Activated B cell treated with CpG ODN at 0.5 μM for 24 hours (primary cell): ENCODE measurements at regions not wholly inside any gene's neighbourhood (a gene's known extent, or its start where the extent isn't known, plus 50 kb on each side); places are given as distances from the start of the nearest gene placed in this dataset.

ENCODE experiments used
- ATAC-seq: fragments of 200-7000 bp; cut with Tn5 transposase; one replicate; pipeline ENCODE4 v1.10.0; 2021; ENCODE audit warnings: low read depth, mild to moderate bottlenecking, moderate library complexity
- CTCF ChIA-PET: fragments of 350-600 bp; sonication (Branson Sonifier 250); formaldehyde crosslinking; loops from one replicate; lab custom pipeline; 2021; ENCODE audit warnings: antibody characterized with exemption; lab: Charles Lee
- POLR2A ChIA-PET: fragments of 350-600 bp; sonication (Branson Sonifier 250); formaldehyde crosslinking; loops from one replicate; lab custom pipeline; 2021; ENCODE audit warnings: antibody characterized with exemption; lab: Charles Lee
- DNase-seq: peaks from one replicate; pipeline ENCODE4 v3.0.0; 2022
- H3K27ac Mint-ChIP-seq: one replicate; pipeline ENCODE4 v1.8.0; 2020; ENCODE audit warnings: mixed read lengths
- H3K27me3 Mint-ChIP-seq: one replicate; pipeline ENCODE4 v1.8.0; 2021; ENCODE audit warnings: mixed read lengths
- H3K36me3 Mint-ChIP-seq: one replicate; pipeline ENCODE4 v1.8.0; 2021; ENCODE audit warnings: low read depth, mixed read lengths
- H3K4me1 Mint-ChIP-seq: one replicate; pipeline ENCODE4 v1.8.0; 2021; ENCODE audit warnings: mixed read lengths
- H3K4me3 Mint-ChIP-seq: one replicate; pipeline ENCODE4 v1.8.0; 2020; ENCODE audit warnings: mild to moderate bottlenecking, mixed read lengths
- H3K9me3 Mint-ChIP-seq: one replicate; pipeline ENCODE4 v1.8.0; 2020; ENCODE audit warnings: mixed read lengths
- intact Hi-C: fragments of 100-400 bp; cut with micrococcal nuclease; formaldehyde crosslinking; loops from one replicate; pipeline ENCODE4 v1.15.1; 2024
- TF ChIP-seq, protein P1 (sequence below): fragments of 200-600 bp; IDR thresholded peaks from one replicate; pipeline ENCODE4 v1.8.0; 2022; ENCODE audit warnings: antibody characterized with exemption, mild to moderate bottlenecking

DNA sequence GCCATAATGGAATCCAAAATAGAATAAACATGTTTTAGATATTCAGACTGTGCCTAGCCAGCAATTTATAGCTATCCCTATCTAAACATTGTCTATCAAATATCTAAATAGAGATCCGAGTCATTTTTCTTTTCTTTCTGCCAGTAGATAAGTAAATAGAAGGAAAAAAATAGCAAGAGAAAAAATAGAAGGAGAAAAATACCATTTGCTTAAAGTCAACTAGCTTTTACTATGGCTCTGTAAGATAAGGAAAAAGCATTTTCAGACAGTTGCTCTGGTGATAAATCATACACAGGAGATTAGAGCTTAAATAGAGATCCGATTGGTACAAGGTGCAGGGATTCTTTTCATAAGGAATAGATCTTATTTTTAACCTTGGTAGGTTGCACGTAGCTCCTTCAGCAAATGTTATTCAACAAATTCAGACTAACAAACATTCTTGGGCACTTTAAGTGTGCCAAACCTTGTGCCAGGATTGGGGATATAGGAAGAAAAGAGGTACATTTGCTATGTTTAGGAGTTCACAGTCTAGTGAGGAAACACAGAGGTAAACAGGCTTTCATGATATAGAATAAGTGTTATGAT, 70.1 kb upstream of the CCDC190 start:
- Mint-ChIP-seq H3K27ac (no peak overlapping the region), H3K27me3 (no peaks in the 10 kb centered on the region), H3K4me3 (no peak overlapping the region), H3K36me3 (no peaks in the 10 kb centered on the region), H3K4me1 (no peaks in the 10 kb centered on the region), H3K9me3 (no peaks in the 10 kb centered on the region)
- ATAC-seq (no peak), DNase-seq (no peak)
- intact Hi-C loops: no loop called here
- TF ChIP-seq, protein P1, sequence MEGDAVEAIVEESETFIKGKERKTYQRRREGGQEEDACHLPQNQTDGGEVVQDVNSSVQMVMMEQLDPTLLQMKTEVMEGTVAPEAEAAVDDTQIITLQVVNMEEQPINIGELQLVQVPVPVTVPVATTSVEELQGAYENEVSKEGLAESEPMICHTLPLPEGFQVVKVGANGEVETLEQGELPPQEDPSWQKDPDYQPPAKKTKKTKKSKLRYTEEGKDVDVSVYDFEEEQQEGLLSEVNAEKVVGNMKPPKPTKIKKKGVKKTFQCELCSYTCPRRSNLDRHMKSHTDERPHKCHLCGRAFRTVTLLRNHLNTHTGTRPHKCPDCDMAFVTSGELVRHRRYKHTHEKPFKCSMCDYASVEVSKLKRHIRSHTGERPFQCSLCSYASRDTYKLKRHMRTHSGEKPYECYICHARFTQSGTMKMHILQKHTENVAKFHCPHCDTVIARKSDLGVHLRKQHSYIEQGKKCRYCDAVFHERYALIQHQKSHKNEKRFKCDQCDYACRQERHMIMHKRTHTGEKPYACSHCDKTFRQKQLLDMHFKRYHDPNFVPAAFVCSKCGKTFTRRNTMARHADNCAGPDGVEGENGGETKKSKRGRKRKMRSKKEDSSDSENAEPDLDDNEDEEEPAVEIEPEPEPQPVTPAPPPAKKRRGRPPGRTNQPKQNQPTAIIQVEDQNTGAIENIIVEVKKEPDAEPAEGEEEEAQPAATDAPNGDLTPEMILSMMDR: no peak
- CTCF ChIA-PET: no interaction called here
- POLR2A ChIA-PET: no interaction called here

DNA sequence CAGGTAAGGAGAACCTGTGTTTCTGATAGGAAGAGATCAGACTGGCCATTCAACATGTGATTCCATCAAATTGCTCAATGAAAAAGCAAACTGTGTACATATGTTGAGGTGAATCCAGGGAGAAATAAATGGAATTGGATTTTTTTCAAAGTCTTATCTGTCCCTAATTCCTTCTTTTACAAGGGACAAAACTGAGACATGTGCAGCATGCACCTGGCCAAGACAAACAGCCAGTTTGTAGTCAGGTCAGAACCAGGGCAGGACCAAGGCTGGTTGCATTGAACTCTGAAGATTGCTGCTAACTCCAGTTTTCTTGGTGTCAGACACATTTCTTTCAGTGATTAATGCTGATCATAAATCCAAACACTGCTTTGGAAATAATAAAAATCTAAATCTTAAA, 69.6 kb upstream of the CCDC190 start:
- ChIA-PET POLR2A (no interaction called here), CTCF (no interaction called here)
- intact Hi-C loops: no loop called here
- Mint-ChIP-seq H3K4me1 (no peaks in the 10 kb centered on the region), H3K36me3 (no peaks in the 10 kb centered on the region), H3K27me3 (peaks cover 2% of the 10 kb centered on the region), H3K4me3 (no peak overlapping the region), H3K9me3 (no peaks in the 10 kb centered on the region), H3K27ac (no peak overlapping the region)
- ATAC-seq (no peak), DNase-seq (no peak)
- TF ChIP-seq, protein P1: no peak

DNA sequence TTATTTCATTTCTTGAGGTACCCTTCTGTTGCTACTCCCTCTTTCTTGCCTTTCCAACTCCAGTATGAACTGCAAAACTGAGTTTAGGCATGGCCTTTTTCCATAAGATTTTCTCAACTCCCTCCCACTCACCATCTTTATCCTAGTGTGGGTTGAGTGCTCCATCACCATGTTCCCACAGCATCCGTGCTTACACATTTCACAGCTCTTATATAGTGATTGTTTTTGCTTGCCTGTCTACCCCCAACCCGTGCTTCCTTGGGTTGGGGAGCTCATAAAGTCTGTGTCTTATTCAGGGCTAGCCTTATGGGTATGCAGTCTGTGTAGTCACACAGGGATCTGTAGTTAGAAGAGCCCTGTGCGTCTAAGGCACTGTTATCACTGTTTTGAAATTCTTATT, 68.2 kb upstream of the CCDC190 start:
- H3K4me3 Mint-ChIP-seq: no peak overlapping the region
- intact Hi-C loops: no loop called here
- H3K27ac Mint-ChIP-seq: no peak overlapping the region
- H3K9me3 Mint-ChIP-seq: no peaks in the 10 kb centered on the region
- CTCF ChIA-PET: no interaction called here
- no peak for DNase-seq
- POLR2A ChIA-PET: no interaction called here
- no peaks in the 10 kb centered on the region for H3K36me3 Mint-ChIP-seq
- no peaks in the 10 kb centered on the region for H3K4me1 Mint-ChIP-seq
- no peak for ATAC-seq
- TF ChIP-seq, protein P1: no peak
- peaks cover 4% of the 10 kb centered on the region for H3K27me3 Mint-ChIP-seq

DNA sequence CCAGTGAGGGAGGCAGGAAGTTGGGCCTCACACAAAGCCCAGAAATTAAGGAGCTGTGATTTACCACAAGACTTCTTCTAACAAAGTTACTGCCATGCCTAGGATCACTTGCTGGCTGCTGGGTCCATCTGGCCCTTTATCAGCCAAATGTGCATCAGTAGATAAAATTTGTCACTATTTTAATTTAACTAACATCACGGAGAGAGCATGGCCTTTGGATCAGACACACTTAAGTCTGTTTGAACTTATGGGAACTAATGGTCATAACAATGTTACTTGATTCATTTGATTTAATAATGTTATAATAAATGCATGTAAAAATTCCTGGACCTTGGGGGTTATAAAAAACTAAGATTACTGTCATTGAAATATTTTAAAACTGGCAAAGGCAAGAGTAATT, 67.2 kb upstream of the CCDC190 start:
- H3K27ac Mint-ChIP-seq: no peak overlapping the region
- no peak overlapping the region for H3K4me3 Mint-ChIP-seq
- no peaks in the 10 kb centered on the region for H3K9me3 Mint-ChIP-seq
- no peak for DNase-seq
- ATAC-seq: no peak
- no peaks in the 10 kb centered on the region for H3K36me3 Mint-ChIP-seq
- TF ChIP-seq, protein P1: no peak
- peaks cover 4% of the 10 kb centered on the region for H3K27me3 Mint-ChIP-seq
- intact Hi-C loops: no loop called here
- POLR2A ChIA-PET: no interaction called here
- CTCF ChIA-PET: no interaction called here
- H3K4me1 Mint-ChIP-seq: no peaks in the 10 kb centered on the region

DNA sequence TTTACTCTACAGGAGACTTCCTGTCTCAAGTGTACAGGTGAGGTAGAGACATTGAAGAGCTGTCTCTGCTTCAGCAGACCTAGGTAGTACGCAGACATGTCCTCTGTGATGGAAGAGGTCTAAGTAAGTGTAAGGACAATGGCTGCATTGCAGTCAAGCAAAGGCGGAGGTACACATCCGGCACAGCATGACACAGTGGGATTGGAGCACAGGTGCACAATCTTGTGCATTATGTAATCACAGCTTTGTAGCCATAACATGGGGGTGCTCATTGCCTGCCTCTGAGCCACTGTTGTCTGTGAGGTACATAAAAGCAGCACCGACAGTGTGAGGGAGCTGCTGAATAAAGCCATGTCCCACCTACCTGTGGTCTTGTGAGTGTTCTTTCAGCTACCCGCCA, 66.4 kb upstream of the CCDC190 start:
- CTCF ChIA-PET: no interaction called here
- TF ChIP-seq, protein P1: no peak
- ATAC-seq: no peak

More for the DNA sequence above, 66.4 kb upstream of the CCDC190 start:
- Mint-ChIP-seq H3K4me3 (no peak overlapping the region), H3K9me3 (no peaks in the 10 kb centered on the region), H3K27ac (no peak overlapping the region), H3K27me3 (peaks cover 4% of the 10 kb centered on the region), H3K36me3 (no peaks in the 10 kb centered on the region), H3K4me1 (no peaks in the 10 kb centered on the region)
- no peak for DNase-seq
- intact Hi-C loops: no loop called here
- POLR2A ChIA-PET: no interaction called here
